ENCODE measurements at regions not wholly inside any gene's neighbourhood (a gene's known extent, or its start where the extent isn't known, plus 50 kb on each side); places are given as distances from the start of the nearest gene placed in this dataset.
"Not testable (repeated sequence)": the region's sequence is repeated elsewhere in the genome, so short reads cannot be mapped to it uniquely, and the experiment has no call there.

- Histone ChIP-seq H3K36me3 (ENCODE audit: control insufficient read depth in 2 of 2, insufficient read depth in 2 of 2, low read length in 1 of 2) (no peaks in the 10 kb centered on the region), H3K4me3 (ENCODE audit: low read length in 2 of 2) (no peak overlapping the region), H3K4me1 (ENCODE audit: control insufficient read depth in 2 of 2, insufficient read depth in 2 of 2, low read length in 2 of 2) (no peaks in the 10 kb centered on the region), H3K9me3 (ENCODE audit: control insufficient read depth in 2 of 2, insufficient read depth in 1 of 2, low read length in 1 of 2) (peaks cover 0 to 1% of the 10 kb centered on the region in 2 donors), H3K27ac (ENCODE audit: low read depth in 1 of 2, low read length in 1 of 2) (no peak overlapping the region), H3K27me3 (ENCODE audit: control insufficient read depth in 2 of 2, insufficient read depth in 1 of 2, low read length in 1 of 2) (no peaks in the 10 kb centered on the region)
- no peak for DNase-seq (ENCODE audit: low read depth in 6 of 9, low spot score in 9 of 9)
Observed at GRCh38 chr7:4574851-4575250, 107.2 kb upstream of the FOXK1 start.

DNA sequence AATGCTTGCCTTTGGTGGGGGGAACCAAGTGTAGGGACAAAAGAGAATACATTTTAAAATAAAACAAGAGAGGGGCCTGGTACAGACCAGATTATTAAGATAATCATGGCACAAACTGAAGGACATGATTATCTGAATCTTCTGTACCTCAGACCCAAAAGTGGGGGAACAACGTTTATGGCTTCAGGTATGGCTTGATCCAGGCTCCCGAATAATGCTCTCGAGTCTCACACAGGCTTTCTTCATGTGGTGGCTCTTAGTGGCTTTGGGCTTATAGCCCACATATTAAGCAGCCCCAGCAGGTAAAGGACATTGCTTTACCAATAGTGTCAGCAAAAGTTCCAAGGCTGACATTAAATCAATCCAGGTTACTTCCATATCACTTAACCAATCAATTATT, 106.8 kb upstream of the FOXK1 start:
- peaks cover 0 to 1% of the 10 kb centered on the region in 2 donors for H3K9me3 ChIP-seq (ENCODE audit: control insufficient read depth in 2 of 2, insufficient read depth in 1 of 2, low read length in 1 of 2)
- H3K4me1 ChIP-seq (ENCODE audit: control insufficient read depth in 2 of 2, insufficient read depth in 2 of 2, low read length in 2 of 2), result no peaks in the 10 kb centered on the region
- H3K27ac ChIP-seq (ENCODE audit: low read depth in 1 of 2, low read length in 1 of 2), result no peak overlapping the region
- 97% methylated on average over 3 of the region's 3 CpGs for WGBS
- no peak overlapping the region for H3K4me3 ChIP-seq (ENCODE audit: low read length in 2 of 2)
- no peak for DNase-seq (ENCODE audit: low read depth in 6 of 9, low spot score in 9 of 9)
- no peaks in the 10 kb centered on the region for H3K36me3 ChIP-seq (ENCODE audit: control insufficient read depth in 2 of 2, insufficient read depth in 2 of 2, low read length in 1 of 2)
- H3K27me3 ChIP-seq (ENCODE audit: control insufficient read depth in 2 of 2, insufficient read depth in 1 of 2, low read length in 1 of 2), result no peaks in the 10 kb centered on the region

GRCh38 chr7:4602905-4603842, 78.9 kb upstream of the FOXK1 start:
- no peaks in the 10 kb centered on the region for H3K27me3 ChIP-seq (ENCODE audit: control insufficient read depth in 2 of 2, insufficient read depth in 1 of 2, low read length in 1 of 2)
- 91% methylated on average over 20 of the region's 20 CpGs for WGBS
- no peak for DNase-seq (ENCODE audit: low read depth in 6 of 9, low spot score in 9 of 9)
- no peak overlapping the region for H3K27ac ChIP-seq (ENCODE audit: low read depth in 1 of 2, low read length in 1 of 2)
- no peak overlapping the region for H3K4me3 ChIP-seq (ENCODE audit: low read length in 2 of 2)
- H3K9me3 ChIP-seq (ENCODE audit: control insufficient read depth in 2 of 2, insufficient read depth in 1 of 2, low read length in 1 of 2), result no peaks in the 10 kb centered on the region
- no peaks in the 10 kb centered on the region for H3K36me3 ChIP-seq (ENCODE audit: control insufficient read depth in 2 of 2, insufficient read depth in 2 of 2, low read length in 1 of 2)
- H3K4me1 ChIP-seq (ENCODE audit: control insufficient read depth in 2 of 2, insufficient read depth in 2 of 2, low read length in 2 of 2), result no peaks in the 10 kb centered on the region

DNA sequence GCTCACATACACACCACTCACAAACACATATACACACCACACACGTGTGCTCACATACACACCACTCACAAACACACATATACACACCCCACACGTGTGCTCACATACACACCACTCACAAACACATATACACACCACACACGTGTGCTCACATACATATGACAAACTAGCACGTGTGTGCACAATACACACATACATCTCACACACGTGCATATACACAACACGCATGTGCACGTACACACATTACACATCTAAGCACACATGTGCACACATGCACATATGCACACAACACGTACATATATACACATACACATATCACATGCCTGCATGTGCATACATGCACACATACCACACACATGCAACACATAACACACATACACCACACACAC, 78.3 kb upstream of the FOXK1 start:
- H3K4me1 ChIP-seq (ENCODE audit: control insufficient read depth in 2 of 2, insufficient read depth in 2 of 2, low read length in 2 of 2), result no peaks in the 10 kb centered on the region
- DNase-seq (ENCODE audit: low read depth in 6 of 9, low spot score in 9 of 9), result no peak
- H3K4me3 ChIP-seq (ENCODE audit: low read length in 2 of 2), result no peak overlapping the region
- H3K36me3 ChIP-seq (ENCODE audit: control insufficient read depth in 2 of 2, insufficient read depth in 2 of 2, low read length in 1 of 2), result no peaks in the 10 kb centered on the region
- 97% methylated on average over 8 of the region's 8 CpGs for WGBS
- H3K27me3 ChIP-seq (ENCODE audit: control insufficient read depth in 2 of 2, insufficient read depth in 1 of 2, low read length in 1 of 2), result no peaks in the 10 kb centered on the region
- no peak overlapping the region for H3K27ac ChIP-seq (ENCODE audit: low read depth in 1 of 2, low read length in 1 of 2)
- no peaks in the 10 kb centered on the region for H3K9me3 ChIP-seq (ENCODE audit: control insufficient read depth in 2 of 2, insufficient read depth in 1 of 2, low read length in 1 of 2)

DNA sequence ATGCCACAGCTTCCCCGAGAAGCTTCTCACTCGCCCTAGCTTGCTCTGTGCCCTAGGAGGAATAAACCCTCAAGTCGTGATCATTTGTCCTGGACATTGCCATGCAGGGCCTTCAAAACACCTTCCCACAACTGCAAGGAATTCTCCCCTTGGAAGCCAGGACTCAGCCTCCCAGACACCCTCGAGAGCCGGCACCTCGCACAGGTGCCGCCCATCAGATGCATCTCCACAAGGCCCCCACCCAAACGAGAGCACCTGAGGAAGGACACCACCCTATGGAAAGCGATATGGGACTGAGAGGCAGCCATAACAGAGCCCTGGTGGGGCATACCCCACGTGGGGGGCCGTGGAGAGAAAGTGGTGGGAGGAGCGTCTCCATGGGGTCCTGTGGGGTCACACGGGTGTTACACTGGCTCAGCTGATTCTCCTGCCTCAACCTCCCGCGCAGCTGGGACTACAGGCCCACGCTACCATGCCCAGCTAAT, 77.6 kb upstream of the FOXK1 start:
- no peaks in the 10 kb centered on the region for H3K4me1 ChIP-seq (ENCODE audit: control insufficient read depth in 2 of 2, insufficient read depth in 2 of 2, low read length in 2 of 2)
- no peak for DNase-seq (ENCODE audit: low read depth in 6 of 9, low spot score in 9 of 9)
- 97% methylated on average over 16 of the region's 16 CpGs for WGBS
- H3K27ac ChIP-seq (ENCODE audit: low read depth in 1 of 2, low read length in 1 of 2), result no peak overlapping the region
- H3K4me3 ChIP-seq (ENCODE audit: low read length in 2 of 2), result no peak overlapping the region
- no peaks in the 10 kb centered on the region for H3K9me3 ChIP-seq (ENCODE audit: control insufficient read depth in 2 of 2, insufficient read depth in 1 of 2, low read length in 1 of 2)
- H3K27me3 ChIP-seq (ENCODE audit: control insufficient read depth in 2 of 2, insufficient read depth in 1 of 2, low read length in 1 of 2), result no peaks in the 10 kb centered on the region
- H3K36me3 ChIP-seq (ENCODE audit: control insufficient read depth in 2 of 2, insufficient read depth in 2 of 2, low read length in 1 of 2), result no peaks in the 10 kb centered on the region

- DNase-seq (ENCODE audit: low read depth in 6 of 9, low spot score in 9 of 9), result no peak
- no peak overlapping the region for H3K27ac ChIP-seq (ENCODE audit: low read depth in 1 of 2, low read length in 1 of 2)
- H3K36me3 ChIP-seq (ENCODE audit: control insufficient read depth in 2 of 2, insufficient read depth in 2 of 2, low read length in 1 of 2), result no peaks in the 10 kb centered on the region
- H3K27me3 ChIP-seq (ENCODE audit: control insufficient read depth in 2 of 2, insufficient read depth in 1 of 2, low read length in 1 of 2), result no peaks in the 10 kb centered on the region
- H3K4me3 ChIP-seq (ENCODE audit: low read length in 2 of 2), result no peak overlapping the region
- 94% methylated on average over 10 of the region's 10 CpGs for WGBS
- no peaks in the 10 kb centered on the region for H3K4me1 ChIP-seq (ENCODE audit: control insufficient read depth in 2 of 2, insufficient read depth in 2 of 2, low read length in 2 of 2)
- H3K9me3 ChIP-seq (ENCODE audit: control insufficient read depth in 2 of 2, insufficient read depth in 1 of 2, low read length in 1 of 2), result no peaks in the 10 kb centered on the region
Observed at GRCh38 chr7:4606797-4607196, 75.3 kb upstream of the FOXK1 start.

- 88% methylated on average over 14 of the region's 14 CpGs for WGBS
Observed at GRCh38 chr7:4607311-4607729, 74.8 kb upstream of the FOXK1 start.

DNA sequence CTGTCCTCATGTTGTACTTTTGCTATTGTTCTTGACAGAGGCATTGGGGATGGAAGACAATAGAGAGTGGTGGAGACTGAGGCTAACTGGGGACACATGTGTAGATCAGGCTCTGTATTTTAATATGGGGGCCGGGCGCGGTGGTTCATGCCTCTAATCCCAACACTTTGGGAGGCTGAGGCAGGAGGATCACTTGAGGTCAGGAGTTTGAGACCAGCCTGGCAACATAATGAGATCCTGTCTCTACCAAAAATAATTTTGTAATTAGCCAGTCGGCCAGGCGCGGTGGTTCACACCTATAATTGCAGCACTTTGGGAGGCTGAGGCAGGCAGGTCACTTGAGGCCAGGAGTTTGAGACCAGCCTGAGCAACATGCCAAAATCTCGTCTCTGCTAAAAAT, 72.5 kb upstream of the FOXK1 start:
- H3K4me1 ChIP-seq (ENCODE audit: control insufficient read depth in 2 of 2, insufficient read depth in 2 of 2, low read length in 2 of 2), result peaks cover 7 to 14% of the 10 kb centered on the region in 2 donors
- not testable (repeated sequence) for H3K36me3 ChIP-seq (ENCODE audit: control insufficient read depth in 2 of 2, insufficient read depth in 2 of 2, low read length in 1 of 2); H3K9me3 ChIP-seq (ENCODE audit: control insufficient read depth in 2 of 2, insufficient read depth in 1 of 2, low read length in 1 of 2); H3K4me3 ChIP-seq (ENCODE audit: low read length in 2 of 2); DNase-seq (ENCODE audit: low read depth in 6 of 9, low spot score in 9 of 9); H3K27me3 ChIP-seq (ENCODE audit: control insufficient read depth in 2 of 2, insufficient read depth in 1 of 2, low read length in 1 of 2); H3K27ac ChIP-seq (ENCODE audit: low read depth in 1 of 2, low read length in 1 of 2)
- 96% methylated on average over 7 of the region's 7 CpGs for WGBS

More at GRCh38 chr7:4607311-4607729, 74.8 kb upstream of the FOXK1 start:
- no peaks in the 10 kb centered on the region for H3K36me3 ChIP-seq (ENCODE audit: control insufficient read depth in 2 of 2, insufficient read depth in 2 of 2, low read length in 1 of 2)
- H3K4me1 ChIP-seq (ENCODE audit: control insufficient read depth in 2 of 2, insufficient read depth in 2 of 2, low read length in 2 of 2), result peaks cover 0 to under 1% of the 10 kb centered on the region in 2 donors
- no peak for DNase-seq (ENCODE audit: low read depth in 6 of 9, low spot score in 9 of 9)
- no peak overlapping the region for H3K27ac ChIP-seq (ENCODE audit: low read depth in 1 of 2, low read length in 1 of 2)
- H3K27me3 ChIP-seq (ENCODE audit: control insufficient read depth in 2 of 2, insufficient read depth in 1 of 2, low read length in 1 of 2), result no peaks in the 10 kb centered on the region
- H3K4me3 ChIP-seq (ENCODE audit: low read length in 2 of 2), result no peak overlapping the region
- H3K9me3 ChIP-seq (ENCODE audit: control insufficient read depth in 2 of 2, insufficient read depth in 1 of 2, low read length in 1 of 2), result no peaks in the 10 kb centered on the region

- 59% methylated on average over 8 of the region's 8 CpGs for WGBS
Observed at GRCh38 chr7:4610768-4611467, 71.2 kb upstream of the FOXK1 start.

More at GRCh38 chr7:4610768-4611467, 71.2 kb upstream of the FOXK1 start:
- peak in 8 of 9 donors; percentile 38 to 82 (median 62) for DNase-seq (ENCODE audit: low read depth in 6 of 9, low spot score in 9 of 9)
- peaks cover 7 to 14% of the 10 kb centered on the region in 2 donors for H3K4me1 ChIP-seq (ENCODE audit: control insufficient read depth in 2 of 2, insufficient read depth in 2 of 2, low read length in 2 of 2)
- H3K4me3 ChIP-seq (ENCODE audit: low read length in 2 of 2), result no peak overlapping the region
- H3K27me3 ChIP-seq (ENCODE audit: control insufficient read depth in 2 of 2, insufficient read depth in 1 of 2, low read length in 1 of 2), result no peaks in the 10 kb centered on the region
- H3K9me3 ChIP-seq (ENCODE audit: control insufficient read depth in 2 of 2, insufficient read depth in 1 of 2, low read length in 1 of 2), result no peaks in the 10 kb centered on the region
- H3K36me3 ChIP-seq (ENCODE audit: control insufficient read depth in 2 of 2, insufficient read depth in 2 of 2, low read length in 1 of 2), result no peaks in the 10 kb centered on the region
- H3K27ac ChIP-seq (ENCODE audit: low read depth in 1 of 2, low read length in 1 of 2), result no peak overlapping the region

Data from thymus (tissue), 11 donors.